GM18861 (cell line): ENCODE measurements at regions not wholly inside any gene's neighbourhood (a gene's known extent, or its start where the extent isn't known, plus 50 kb on each side); places are given as distances from the start of the nearest gene placed in this dataset.

Experiments
- ATAC-seq: cut with Tn5 transposase; IDR thresholded peaks from one replicate; pipeline ENCODE4 v1.9.1; 2021; ENCODE audit not compliant: unreplicated experiment

GRCh38 chr4:123832173-123833026 lies 435.8 kb downstream of the SPRY1 start:
- no peak for ATAC-seq

- no peak for ATAC-seq
Observed at GRCh38 chr4:123833171-123833643, 436.6 kb downstream of the SPRY1 start.

GRCh38 chr4:123835831-123836590 lies 439.4 kb downstream of the SPRY1 start:
- no peak for ATAC-seq

- no peak for ATAC-seq
Observed at GRCh38 chr4:123836851-123837595, 440.4 kb downstream of the SPRY1 start.

GRCh38 chr4:123838474-123838873 lies 441.9 kb downstream of the SPRY1 start:
- no peak for ATAC-seq

- ATAC-seq, result no peak
Observed at GRCh38 chr4:123840197-123840596, 443.6 kb downstream of the SPRY1 start.

- no peak for ATAC-seq
Observed at GRCh38 chr4:123841447-123842121, 445.0 kb downstream of the SPRY1 start.

GRCh38 chr4:123843137-123843536 lies 446.5 kb downstream of the SPRY1 start:
- ATAC-seq, result no peak

- no peak for ATAC-seq
Observed at GRCh38 chr4:123844374-123844773, 447.8 kb downstream of the SPRY1 start.

- ATAC-seq, result no peak
Observed at GRCh38 chr4:123846092-123846491, 449.5 kb downstream of the SPRY1 start.

GRCh38 chr4:123846561-123846960 lies 450.0 kb downstream of the SPRY1 start:
- no peak for ATAC-seq

GRCh38 chr4:123848606-123849005 lies 452.0 kb downstream of the SPRY1 start:
- no peak for ATAC-seq

GRCh38 chr4:123849495-123849894 lies 452.9 kb downstream of the SPRY1 start:
- ATAC-seq, result no peak

- no peak for ATAC-seq
Observed at GRCh38 chr4:123851521-123851920, 454.9 kb downstream of the SPRY1 start.

GRCh38 chr4:123853651-123854050 lies 457.1 kb downstream of the SPRY1 start:
- no peak for ATAC-seq

GRCh38 chr4:123856689-123857545 lies 460.3 kb downstream of the SPRY1 start:
- no peak for ATAC-seq

GRCh38 chr4:123858465-123858864 lies 461.9 kb downstream of the SPRY1 start:
- no peak for ATAC-seq

- no peak for ATAC-seq
Observed at GRCh38 chr4:123862812-123863211, 466.2 kb downstream of the SPRY1 start.

- ATAC-seq, result no peak
Observed at GRCh38 chr4:123866796-123867195, 470.2 kb downstream of the SPRY1 start.
